A673 (cell line): ENCODE measurements at regions not wholly inside any gene's neighbourhood (a gene's known extent, or its start where the extent isn't known, plus 50 kb on each side); places are given as distances from the start of the nearest gene placed in this dataset.

ENCODE experiments used
- CTCF ChIP-seq: fragments of 300-800, 200-600 bp; sonication (generic); conservative IDR thresholded peaks from 2 replicates; pipeline ENCODE4 v1.5.1; 2017; ENCODE audit warnings: low read depth, mild to moderate bottlenecking, antibody characterized with exemption, low read length, moderate library complexity, mixed read lengths
- EZH2 ChIP-seq: fragments of 200-600 bp; sonication (generic); IDR thresholded peaks from 2 replicates; pipeline ENCODE4 v1.6.1; 2017; ENCODE audit warnings: borderline replicate concordance, low read depth, mild to moderate bottlenecking, mixed read lengths, antibody characterized with exemption, low read length; ENCODE audit not compliant: poor library complexity, severe bottlenecking

GRCh38 chr5:33308586-33308985 lies 132.2 kb upstream of the TARS1 start:
- TF ChIP-seq EZH2 (no peak), CTCF (no peak)
